H1 (cell line): ENCODE measurements at regions not wholly inside any gene's neighbourhood (a gene's known extent, or its start where the extent isn't known, plus 50 kb on each side); places are given as distances from the start of the nearest gene placed in this dataset.

Experiments used
- HDAC6 ChIP-seq: IDR thresholded peaks from one replicate; pipeline ENCODE4 v1.7.1; 2012; ENCODE audit warnings: low read depth, mild to moderate bottlenecking, inconsistent platforms, low read length, moderate library complexity
- SP2 ChIP-seq: IDR thresholded peaks from 2 replicates; pipeline ENCODE4 v1.6.1; 2012; ENCODE audit warnings: mild to moderate bottlenecking, low read length, inconsistent platforms
- TAF7 ChIP-seq: optimal IDR thresholded peaks from 2 replicates; pipeline ENCODE3; 2011; ENCODE audit warnings: low read depth, mild to moderate bottlenecking, inconsistent platforms, low read length, moderate library complexity, borderline replicate concordance

DNA sequence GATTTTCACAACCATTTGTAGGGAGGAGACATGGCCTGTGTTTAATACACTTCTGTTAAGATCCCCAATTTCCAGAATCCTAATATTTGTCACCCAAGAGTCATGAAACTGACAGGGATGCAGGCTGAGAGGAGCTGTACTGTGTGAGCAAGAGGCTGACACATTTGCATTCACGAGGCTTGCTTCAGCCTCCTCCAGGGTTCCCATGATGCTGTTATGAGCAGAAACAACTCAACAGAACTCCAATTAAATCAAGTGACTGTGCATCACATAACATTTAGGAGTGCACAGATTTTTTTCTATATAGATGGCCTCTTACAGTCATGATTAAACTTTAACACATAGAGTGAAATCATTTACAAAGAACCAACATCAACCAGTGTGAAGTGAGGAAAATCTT lies 292.3 kb upstream of the STT3B start (continued):
- TF ChIP-seq SP2 (no peak), TAF7 (no peak), HDAC6 (no peak)
